H9 (cell line): ENCODE measurements at regions not wholly inside any gene's neighbourhood (a gene's known extent, or its start where the extent isn't known, plus 50 kb on each side); places are given as distances from the start of the nearest gene placed in this dataset.

Source experiments
- DNase-seq: peaks from one replicate; pipeline ENCODE4 v3.0.0-alpha.2; 2017
- H2AFZ ChIP-seq: one replicate; pipeline ENCODE4 v1.6.1; 2013; ENCODE audit warnings: mild to moderate bottlenecking, low read length, control low read depth, moderate library complexity
- H2AK5ac ChIP-seq: 2 replicates; pipeline ENCODE4 v1.6.1; 2013; ENCODE audit warnings: low read length, control low read depth, mixed read lengths; ENCODE audit not compliant: insufficient read length
- H2BK120ac ChIP-seq: one replicate; pipeline ENCODE4 v1.6.1; 2013; ENCODE audit warnings: low read depth, mild to moderate bottlenecking, low read length, control low read depth, inconsistent platforms; ENCODE audit not compliant: poor library complexity, severe bottlenecking
- H2BK12ac ChIP-seq: 2 replicates; pipeline ENCODE4 v1.6.1; 2013; ENCODE audit warnings: low read length, control low read depth, mixed read lengths, low read depth; ENCODE audit not compliant: insufficient read length
- H2BK15ac ChIP-seq: 2 replicates; pipeline ENCODE4 v1.6.1; 2013; ENCODE audit warnings: low read depth, low read length, control low read depth
- H2BK20ac ChIP-seq: one replicate; pipeline ENCODE4 v1.6.1; 2013; ENCODE audit warnings: low read depth, mild to moderate bottlenecking, low read length, control low read depth, inconsistent platforms; ENCODE audit not compliant: poor library complexity, severe bottlenecking
- H2BK5ac ChIP-seq: 2 replicates; pipeline ENCODE4 v1.6.1; 2013; ENCODE audit warnings: low read length, control low read depth, mixed read lengths; ENCODE audit not compliant: insufficient read length
- H3K14ac ChIP-seq: 2 replicates; pipeline ENCODE4 v1.6.1; 2013; ENCODE audit warnings: low read length, control low read depth; ENCODE audit not compliant: insufficient read depth
- H3K18ac ChIP-seq: 2 replicates; pipeline ENCODE4 v1.6.1; 2013; ENCODE audit warnings: low read depth, mild to moderate bottlenecking, mixed read lengths, low read length, control low read depth; ENCODE audit not compliant: insufficient read length
- H3K23ac ChIP-seq: 2 replicates; pipeline ENCODE4 v1.6.1; 2013; ENCODE audit warnings: low read length, control low read depth, mixed read lengths, low read depth; ENCODE audit not compliant: insufficient read length
- H3K23me2 ChIP-seq: 2 replicates; pipeline ENCODE4 v1.6.1; 2013; ENCODE audit warnings: low read depth, mild to moderate bottlenecking, mixed read lengths, low read length, control low read depth; ENCODE audit not compliant: insufficient read length, poor library complexity, severe bottlenecking
- H3K27ac ChIP-seq: 2 replicates; pipeline ENCODE4 v1.5.1; 2013; ENCODE audit warnings: low read length, control low read depth, mixed read lengths, low read depth; ENCODE audit not compliant: insufficient read length
- H3K27me3 ChIP-seq: 2 replicates; pipeline ENCODE4 v1.6.1; 2013; ENCODE audit warnings: low read length, control low read depth, inconsistent platforms; ENCODE audit not compliant: insufficient read depth
- H3K4ac ChIP-seq: 2 replicates; pipeline ENCODE4 v1.6.1; 2013; ENCODE audit warnings: low read depth, mild to moderate bottlenecking, control low read depth, inconsistent platforms, low read length, moderate library complexity
- H3K4me1 ChIP-seq: 2 replicates; pipeline ENCODE4 v1.6.1; 2013; ENCODE audit warnings: low read length, control low read depth, inconsistent platforms; ENCODE audit not compliant: insufficient read depth
- H3K4me2 ChIP-seq: 2 replicates; pipeline ENCODE4 v1.6.1; 2013; ENCODE audit warnings: low read length, control low read depth, mixed read lengths; ENCODE audit not compliant: insufficient read length, insufficient read depth
- H3K56ac ChIP-seq: 2 replicates; pipeline ENCODE4 v1.6.1; 2013; ENCODE audit warnings: low read depth, mild to moderate bottlenecking, mixed read lengths, low read length, control low read depth; ENCODE audit not compliant: insufficient read length
- H3K79me1 ChIP-seq: 2 replicates; pipeline ENCODE4 v1.6.1; 2013; ENCODE audit warnings: low read depth, mild to moderate bottlenecking, moderate library complexity, low read length, control low read depth, inconsistent platforms; ENCODE audit not compliant: insufficient read depth, poor library complexity, severe bottlenecking
- H3K79me2 ChIP-seq: 2 replicates; pipeline ENCODE4 v1.6.1; 2013; ENCODE audit warnings: low read length, control low read depth, inconsistent platforms; ENCODE audit not compliant: insufficient read depth
- H3K9ac ChIP-seq: 2 replicates; pipeline ENCODE4 v1.6.1; 2013; ENCODE audit warnings: low read length, control low read depth, mixed read lengths; ENCODE audit not compliant: insufficient read length; ENCODE audit errors: extremely low read depth
- H3K9me3 ChIP-seq: one replicate; pipeline ENCODE4 v1.6.1; 2013; ENCODE audit warnings: low read depth, low read length, inconsistent platforms; ENCODE audit not compliant: control insufficient read depth
- H3T11ph ChIP-seq: one replicate; pipeline ENCODE4 v1.6.1; 2013; ENCODE audit warnings: mild to moderate bottlenecking, low read length, control low read depth, inconsistent platforms
- H4K20me1 ChIP-seq: one replicate; pipeline ENCODE4 v1.6.1; 2013; ENCODE audit not compliant: control insufficient read depth, insufficient read length, insufficient read depth
- H4K5ac ChIP-seq: 2 replicates; pipeline ENCODE4 v1.6.1; 2013; ENCODE audit warnings: low read depth, mild to moderate bottlenecking, mixed read lengths, low read length, control low read depth; ENCODE audit not compliant: insufficient read length
- H4K8ac ChIP-seq: replicated peaks from 2 replicates; pipeline ENCODE4 v1.6.1; 2013; ENCODE audit warnings: low read length, control low read depth, mixed read lengths, low read depth; ENCODE audit not compliant: insufficient read length
- H4K91ac ChIP-seq: 2 replicates; pipeline ENCODE4 v1.6.1; 2013; ENCODE audit warnings: low read depth, mild to moderate bottlenecking, moderate library complexity, mixed read lengths, low read length, control low read depth; ENCODE audit not compliant: insufficient read length
- H3K27ac Mint-ChIP-seq, 3 experiments: 2 replicates in 2 of 3; 3 replicates in 1 of 3; pipeline ENCODE4 v1.8.0; 2020 to 2021; ENCODE audit warnings: mixed read lengths in 3 of 3, mild to moderate bottlenecking in 1 of 3, moderate library complexity in 1 of 3
- H3K27me3 Mint-ChIP-seq: 2 replicates; pipeline ENCODE4 v1.8.0; 2021; ENCODE audit warnings: low read depth, mild to moderate bottlenecking, moderate library complexity, mixed read lengths
- H3K36me3 Mint-ChIP-seq, 3 experiments: 2 replicates in 2 of 3; 3 replicates in 1 of 3; pipeline ENCODE4 v1.8.0; 2020 to 2021; ENCODE audit warnings: low read depth in 3 of 3, mixed read lengths in 3 of 3; ENCODE audit not compliant: insufficient read depth in 1 of 3
- H3K4me1 Mint-ChIP-seq, 2 experiments: 2 replicates each; pipeline ENCODE4 v1.8.0; 2020; ENCODE audit warnings: mixed read lengths in 2 of 2
- H3K4me3 Mint-ChIP-seq, 2 experiments: 2 replicates in 1 of 2; 3 replicates in 1 of 2; pipeline ENCODE4 v1.8.0; 2020 to 2021; ENCODE audit warnings: mild to moderate bottlenecking in 2 of 2, mixed read lengths in 2 of 2, moderate library complexity in 1 of 2
- H3K9me3 Mint-ChIP-seq, 2 experiments: 2 replicates in 1 of 2; 3 replicates in 1 of 2; pipeline ENCODE4 v1.8.0; 2020; ENCODE audit warnings: mild to moderate bottlenecking in 2 of 2, mixed read lengths in 2 of 2, moderate library complexity in 1 of 2
- CTCF ChIP-seq: fragments of 200-600 bp; sonication (generic); conservative IDR thresholded peaks from 3 replicates; pipeline ENCODE4 v1.8.0; 2021; ENCODE audit warnings: antibody characterized with exemption, mild to moderate bottlenecking
- WGBS: extraction: QIAGEN DNeasy Blood & Tissue Kit; methylation state at CpG from one replicate; pipeline ENCODE4 v1.1.7; 2013; ENCODE audit warnings: missing lambda C conversion rate, low lambda C conversion rate, mixed read lengths; ENCODE audit not compliant: insufficient read length; ENCODE audit errors: extremely low coverage; 5-methylcytosine and 5-hydroxymethylcytosine counted together

GRCh38 chr18:71707985-71708500, 836.1 kb downstream of the CBLN2 start:
- Histone ChIP-seq H3K14ac (no peak overlapping the region), H2BK15ac (no peak overlapping the region), H3K27me3 (no peaks in the 10 kb centered on the region), H3K4ac (no peak overlapping the region), H3K79me2 (no peaks in the 10 kb centered on the region), H3K9ac (no peak overlapping the region), H4K5ac (no peak overlapping the region), H4K91ac (no peak overlapping the region), H3K18ac (no peak overlapping the region), H4K20me1 (no peaks in the 10 kb centered on the region), H3K23ac (no peak overlapping the region), H2BK20ac (no peak overlapping the region), H3K4me1 (no peaks in the 10 kb centered on the region), H4K8ac (no peak overlapping the region), H3K9me3 (no peaks in the 10 kb centered on the region), H2AK5ac (no peak overlapping the region), H2BK12ac (no peak overlapping the region), H2BK120ac (no peak overlapping the region), H2BK5ac (no peak overlapping the region), H3K23me2 (no peaks in the 10 kb centered on the region), H3K4me2 (no peak overlapping the region), H3T11ph (no peak overlapping the region), H3K56ac (no peak overlapping the region), H2AFZ (no peak overlapping the region), H3K27ac (no peak overlapping the region), H3K79me1 (no peaks in the 10 kb centered on the region)
- Mint-ChIP-seq H3K27me3 (no peaks in the 10 kb centered on the region), H3K9me3 (no peaks in the 10 kb centered on the region; a peak in 2 of 5 replicates), H3K4me1 (peaks cover 5% of the 10 kb centered on the region in 2 experiments; a peak in 3 of 4 replicates), H3K4me3 (no peak overlapping the region), H3K36me3 (no peaks in the 10 kb centered on the region; a peak in 1 of 7 replicates), H3K27ac (peak overlapping the region in 1 of 3 experiments; percentile 48; a peak in 1 of 7 replicates)
- TF ChIP-seq CTCF = no peak
- WGBS = no CpG with 5 or more reads among the region's 1 CpG
- DNase-seq = no peak
